WTC11 (cell line): ENCODE measurements at regions not wholly inside any gene's neighbourhood (a gene's known extent, or its start where the extent isn't known, plus 50 kb on each side); places are given as distances from the start of the nearest gene placed in this dataset.

ENCODE experiments used
- ATAC-seq: fragments of 200-7000 bp; cut with Tn5 transposase; 2 replicates; pipeline ENCODE4 v1.10.0; 2021; ENCODE audit warnings: mild to moderate bottlenecking, moderate library complexity
- CTCF ChIA-PET: fragments of 300-600 bp; sonication (Branson Sonifier 250); formaldehyde crosslinking; loops from one replicate; lab custom pipeline; 2021; ENCODE audit warnings: antibody characterized with exemption; lab: Charles Lee
- POLR2A ChIA-PET: fragments of 350-600 bp; sonication (Branson Sonifier 250); formaldehyde crosslinking; loops from one replicate; lab custom pipeline; 2021; ENCODE audit warnings: antibody characterized with exemption; lab: Charles Lee
- DNase-seq: peaks from one replicate; pipeline ENCODE4 v3.0.0; 2021; ENCODE audit warnings: low spot score
- H3K27ac Mint-ChIP-seq: 2 replicates; pipeline ENCODE4 v1.8.0; 2021; ENCODE audit warnings: mixed read lengths
- H3K27me3 Mint-ChIP-seq: 2 replicates; pipeline ENCODE4 v1.8.0; 2021; ENCODE audit warnings: low read depth, mild to moderate bottlenecking, moderate library complexity, mixed read lengths
- H3K36me3 Mint-ChIP-seq: 2 replicates; pipeline ENCODE4 v1.8.0; 2021; ENCODE audit warnings: mixed read lengths
- H3K4me1 Mint-ChIP-seq: 2 replicates; pipeline ENCODE4 v1.8.0; 2022; ENCODE audit warnings: mixed read lengths
- H3K4me3 Mint-ChIP-seq: 2 replicates; pipeline ENCODE4 v1.8.0; 2021; ENCODE audit warnings: mild to moderate bottlenecking, moderate library complexity, mixed read lengths
- H3K9me3 Mint-ChIP-seq: 2 replicates; pipeline ENCODE4 v1.8.0; 2021; ENCODE audit warnings: mixed read lengths
- ELF4 ChIP-seq: sonication (generic); formaldehyde crosslinking; IDR thresholded peaks from 2 replicates; pipeline ENCODE4 v1.8.1; 2022; ENCODE audit warnings: low read depth, mild to moderate bottlenecking, moderate library complexity, missing genetic modification reagents
- IRF2 ChIP-seq: sonication (generic); formaldehyde crosslinking; IDR thresholded peaks from 2 replicates; pipeline ENCODE4 v1.8.0; 2022; ENCODE audit warnings: low read depth, missing genetic modification reagents, borderline replicate concordance
- NFATC4 ChIP-seq: fragments of 250-450 bp; sonication (Bioruptor Pico); IDR thresholded peaks from 2 replicates; pipeline ENCODE4 v1.9.0; 2021; ENCODE audit warnings: mild to moderate bottlenecking
- NR1H2 ChIP-seq: sonication (generic); formaldehyde crosslinking; IDR thresholded peaks from 2 replicates; pipeline ENCODE4 v1.9.0; 2021; ENCODE audit warnings: mild to moderate bottlenecking, moderate library complexity, missing genetic modification reagents
- NR2C2 ChIP-seq: sonication (generic); formaldehyde crosslinking; IDR thresholded peaks from 2 replicates; pipeline ENCODE4 v1.8.0; 2022; ENCODE audit warnings: mild to moderate bottlenecking, missing genetic modification reagents
- PRRX2 ChIP-seq: fragments of 250-450 bp; sonication (Bioruptor Pico); IDR thresholded peaks from 2 replicates; pipeline ENCODE4 v1.8.0; 2021; ENCODE audit warnings: mild to moderate bottlenecking
- SMAD4 ChIP-seq: sonication (generic); formaldehyde crosslinking; IDR thresholded peaks from 2 replicates; pipeline ENCODE4 v1.8.0; 2022; ENCODE audit warnings: mild to moderate bottlenecking, missing genetic modification reagents
- TEAD1 ChIP-seq: sonication (generic); formaldehyde crosslinking; IDR thresholded peaks from 2 replicates; pipeline ENCODE4 v1.8.0; 2022; ENCODE audit warnings: mild to moderate bottlenecking, missing genetic modification reagents
- ZNF263 ChIP-seq: sonication (generic); formaldehyde crosslinking; IDR thresholded peaks from 2 replicates; pipeline ENCODE4 v1.8.1; 2022; ENCODE audit warnings: low read depth, mild to moderate bottlenecking, moderate library complexity, missing genetic modification reagents
- ZNF423 ChIP-seq: fragments of 250-450 bp; sonication (Bioruptor Pico); IDR thresholded peaks from 2 replicates; pipeline ENCODE4 v2.1.2; 2022; ENCODE audit warnings: mild to moderate bottlenecking, moderate library complexity
- TF ChIP-seq, protein P1 (sequence below): sonication (generic); formaldehyde crosslinking; IDR thresholded peaks from 2 replicates; pipeline ENCODE4 v1.8.0; 2022; ENCODE audit warnings: mild to moderate bottlenecking, missing genetic modification reagents
- TF ChIP-seq, protein P2 (sequence below): fragments of 250-450 bp; sonication (Bioruptor Pico); IDR thresholded peaks from 2 replicates; pipeline ENCODE4 v1.9.0; 2021; ENCODE audit warnings: mild to moderate bottlenecking, borderline replicate concordance
- TF ChIP-seq, protein P3 (sequence below): fragments of 250-450 bp; sonication (Bioruptor Pico); IDR thresholded peaks from 2 replicates; pipeline ENCODE4 v1.9.0; 2021; ENCODE audit warnings: mild to moderate bottlenecking
- TF ChIP-seq, protein P4 (sequence below): fragments of 250-450 bp; sonication (Bioruptor Pico); IDR thresholded peaks from 2 replicates; pipeline ENCODE4 v1.9.0; 2021; ENCODE audit warnings: moderate library complexity, mild to moderate bottlenecking, inconsistent platforms, borderline replicate concordance
- TF ChIP-seq, protein P5 (sequence below): sonication (generic); formaldehyde crosslinking; IDR thresholded peaks from 2 replicates; pipeline ENCODE4 v1.8.1; 2022; ENCODE audit warnings: low read depth, mild to moderate bottlenecking, moderate library complexity, missing genetic modification reagents, borderline replicate concordance
- TF ChIP-seq, protein P6 (sequence below): fragments of 250-450 bp; sonication (Bioruptor Pico); conservative IDR thresholded peaks from 2 replicates; pipeline ENCODE4 v1.9.0; 2021; ENCODE audit warnings: mild to moderate bottlenecking
- TF ChIP-seq, protein P7 (sequence below): sonication (generic); formaldehyde crosslinking; IDR thresholded peaks from 2 replicates; pipeline ENCODE4 v1.8.0; 2022; ENCODE audit warnings: missing genetic modification reagents

DNA sequence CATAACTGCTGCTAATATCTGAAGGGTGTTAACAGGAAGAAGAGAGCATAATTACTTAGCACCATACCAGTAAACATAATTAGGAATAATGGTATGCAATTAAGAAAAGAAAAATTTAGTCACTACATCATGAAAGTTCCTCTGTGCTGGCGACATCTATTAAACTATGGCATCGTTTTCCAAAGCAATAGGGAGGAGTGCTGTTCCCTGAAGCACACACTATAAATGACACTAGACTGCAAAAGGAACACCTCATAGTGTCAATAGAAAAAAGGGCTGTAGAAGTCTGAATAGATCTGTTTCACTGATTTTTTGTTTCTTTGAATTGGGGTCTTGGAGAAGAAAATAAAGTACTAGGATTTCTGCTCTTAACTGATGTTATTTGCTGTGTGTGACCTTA, 773.6 kb upstream of the B3GALT2 start:
- ChIA-PET POLR2A (no interaction called here), CTCF (no interaction called here)
- Mint-ChIP-seq H3K27ac (no peak overlapping the region), H3K9me3 (peaks cover 6% of the 10 kb centered on the region; the same call in 1 of the 2 replicates), H3K36me3 (no peaks in the 10 kb centered on the region), H3K4me3 (no peak overlapping the region), H3K4me1 (peaks cover 9% of the 10 kb centered on the region), H3K27me3 (no peaks in the 10 kb centered on the region)
- DNase-seq = no peak
- TF ChIP-seq, protein P1, sequence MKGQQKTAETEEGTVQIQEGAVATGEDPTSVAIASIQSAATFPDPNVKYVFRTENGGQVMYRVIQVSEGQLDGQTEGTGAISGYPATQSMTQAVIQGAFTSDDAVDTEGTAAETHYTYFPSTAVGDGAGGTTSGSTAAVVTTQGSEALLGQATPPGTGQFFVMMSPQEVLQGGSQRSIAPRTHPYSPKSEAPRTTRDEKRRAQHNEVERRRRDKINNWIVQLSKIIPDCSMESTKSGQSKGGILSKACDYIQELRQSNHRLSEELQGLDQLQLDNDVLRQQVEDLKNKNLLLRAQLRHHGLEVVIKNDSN (CRISPR knock-in tag) = no peak
- TF ChIP-seq NR1H2 (CRISPR knock-in tag) (no peak), SMAD4 (CRISPR knock-in tag) (no peak), ZNF423 (CRISPR knock-in tag) (no peak), ELF4 (CRISPR knock-in tag) (no peak), NFATC4 (CRISPR knock-in tag) (no peak), IRF2 (CRISPR knock-in tag) (no peak), PRRX2 (CRISPR knock-in tag) (no peak), TEAD1 (CRISPR knock-in tag) (no peak), ZNF263 (CRISPR knock-in tag) (no peak)
- TF ChIP-seq, protein P2, sequence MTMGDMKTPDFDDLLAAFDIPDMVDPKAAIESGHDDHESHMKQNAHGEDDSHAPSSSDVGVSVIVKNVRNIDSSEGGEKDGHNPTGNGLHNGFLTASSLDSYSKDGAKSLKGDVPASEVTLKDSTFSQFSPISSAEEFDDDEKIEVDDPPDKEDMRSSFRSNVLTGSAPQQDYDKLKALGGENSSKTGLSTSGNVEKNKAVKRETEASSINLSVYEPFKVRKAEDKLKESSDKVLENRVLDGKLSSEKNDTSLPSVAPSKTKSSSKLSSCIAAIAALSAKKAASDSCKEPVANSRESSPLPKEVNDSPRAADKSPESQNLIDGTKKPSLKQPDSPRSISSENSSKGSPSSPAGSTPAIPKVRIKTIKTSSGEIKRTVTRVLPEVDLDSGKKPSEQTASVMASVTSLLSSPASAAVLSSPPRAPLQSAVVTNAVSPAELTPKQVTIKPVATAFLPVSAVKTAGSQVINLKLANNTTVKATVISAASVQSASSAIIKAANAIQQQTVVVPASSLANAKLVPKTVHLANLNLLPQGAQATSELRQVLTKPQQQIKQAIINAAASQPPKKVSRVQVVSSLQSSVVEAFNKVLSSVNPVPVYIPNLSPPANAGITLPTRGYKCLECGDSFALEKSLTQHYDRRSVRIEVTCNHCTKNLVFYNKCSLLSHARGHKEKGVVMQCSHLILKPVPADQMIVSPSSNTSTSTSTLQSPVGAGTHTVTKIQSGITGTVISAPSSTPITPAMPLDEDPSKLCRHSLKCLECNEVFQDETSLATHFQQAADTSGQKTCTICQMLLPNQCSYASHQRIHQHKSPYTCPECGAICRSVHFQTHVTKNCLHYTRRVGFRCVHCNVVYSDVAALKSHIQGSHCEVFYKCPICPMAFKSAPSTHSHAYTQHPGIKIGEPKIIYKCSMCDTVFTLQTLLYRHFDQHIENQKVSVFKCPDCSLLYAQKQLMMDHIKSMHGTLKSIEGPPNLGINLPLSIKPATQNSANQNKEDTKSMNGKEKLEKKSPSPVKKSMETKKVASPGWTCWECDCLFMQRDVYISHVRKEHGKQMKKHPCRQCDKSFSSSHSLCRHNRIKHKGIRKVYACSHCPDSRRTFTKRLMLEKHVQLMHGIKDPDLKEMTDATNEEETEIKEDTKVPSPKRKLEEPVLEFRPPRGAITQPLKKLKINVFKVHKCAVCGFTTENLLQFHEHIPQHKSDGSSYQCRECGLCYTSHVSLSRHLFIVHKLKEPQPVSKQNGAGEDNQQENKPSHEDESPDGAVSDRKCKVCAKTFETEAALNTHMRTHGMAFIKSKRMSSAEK = no peak
- TF ChIP-seq, protein P3, sequence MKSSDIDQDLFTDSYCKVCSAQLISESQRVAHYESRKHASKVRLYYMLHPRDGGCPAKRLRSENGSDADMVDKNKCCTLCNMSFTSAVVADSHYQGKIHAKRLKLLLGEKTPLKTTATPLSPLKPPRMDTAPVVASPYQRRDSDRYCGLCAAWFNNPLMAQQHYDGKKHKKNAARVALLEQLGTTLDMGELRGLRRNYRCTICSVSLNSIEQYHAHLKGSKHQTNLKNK (CRISPR knock-in tag) = no peak
- TF ChIP-seq, protein P4, sequence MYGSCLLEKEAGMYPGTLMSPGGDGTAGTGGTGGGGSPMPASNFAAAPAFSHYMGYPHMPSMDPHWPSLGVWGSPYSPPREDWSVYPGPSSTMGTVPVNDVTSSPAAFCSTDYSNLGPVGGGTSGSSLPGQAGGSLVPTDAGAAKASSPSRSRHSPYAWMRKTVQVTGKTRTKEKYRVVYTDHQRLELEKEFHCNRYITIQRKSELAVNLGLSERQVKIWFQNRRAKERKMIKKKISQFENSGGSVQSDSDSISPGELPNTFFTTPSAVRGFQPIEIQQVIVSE (CRISPR knock-in tag) = no peak
- TF ChIP-seq, protein P5, sequence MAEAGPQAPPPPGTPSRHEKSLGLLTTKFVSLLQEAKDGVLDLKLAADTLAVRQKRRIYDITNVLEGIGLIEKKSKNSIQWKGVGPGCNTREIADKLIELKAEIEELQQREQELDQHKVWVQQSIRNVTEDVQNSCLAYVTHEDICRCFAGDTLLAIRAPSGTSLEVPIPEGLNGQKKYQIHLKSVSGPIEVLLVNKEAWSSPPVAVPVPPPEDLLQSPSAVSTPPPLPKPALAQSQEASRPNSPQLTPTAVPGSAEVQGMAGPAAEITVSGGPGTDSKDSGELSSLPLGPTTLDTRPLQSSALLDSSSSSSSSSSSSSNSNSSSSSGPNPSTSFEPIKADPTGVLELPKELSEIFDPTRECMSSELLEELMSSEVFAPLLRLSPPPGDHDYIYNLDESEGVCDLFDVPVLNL (CRISPR knock-in tag) = no peak
- no peak for ATAC-seq

DNA sequence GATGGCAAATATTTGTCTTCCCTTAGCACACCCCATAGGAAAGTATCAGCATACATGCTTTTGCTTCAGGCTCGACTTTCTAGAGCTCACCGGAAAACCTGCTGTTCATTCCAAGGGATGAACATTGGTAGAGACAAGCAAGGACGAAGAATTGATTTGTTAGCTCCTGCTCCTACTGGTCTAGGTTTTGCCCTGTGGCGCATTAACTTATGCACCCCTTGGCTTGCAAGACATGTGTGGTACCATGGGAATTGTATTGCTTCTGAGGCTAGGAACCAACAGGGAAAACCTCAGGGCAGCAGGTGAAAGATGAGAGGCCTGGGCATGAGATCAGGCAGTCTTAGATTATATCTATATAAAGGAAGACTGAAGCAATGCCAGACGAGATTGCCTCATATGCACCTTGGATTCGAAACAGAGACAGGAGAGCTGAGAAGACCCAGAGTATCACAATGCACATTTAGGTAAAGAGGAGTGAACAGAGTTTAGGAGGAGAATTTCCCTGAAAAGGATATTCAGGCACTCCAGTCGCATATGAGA, 771.2 kb upstream of the B3GALT2 start:
- H3K27ac Mint-ChIP-seq = no peak overlapping the region
- ChIA-PET CTCF (no interaction called here), POLR2A (no interaction called here)
- ATAC-seq (no peak), DNase-seq (no peak)
- H3K9me3 Mint-ChIP-seq = peaks cover 6% of the 10 kb centered on the region; the same call in 1 of the 2 replicates
- no peak overlapping the region for H3K4me3 Mint-ChIP-seq
- H3K4me1 Mint-ChIP-seq = peaks cover 9% of the 10 kb centered on the region
- no peaks in the 10 kb centered on the region for H3K36me3 Mint-ChIP-seq
- H3K27me3 Mint-ChIP-seq = no peaks in the 10 kb centered on the region
- TF ChIP-seq, protein P2 = no peak
- no peak for TF ChIP-seq NR2C2 (CRISPR knock-in tag)
- TF ChIP-seq, protein P6, sequence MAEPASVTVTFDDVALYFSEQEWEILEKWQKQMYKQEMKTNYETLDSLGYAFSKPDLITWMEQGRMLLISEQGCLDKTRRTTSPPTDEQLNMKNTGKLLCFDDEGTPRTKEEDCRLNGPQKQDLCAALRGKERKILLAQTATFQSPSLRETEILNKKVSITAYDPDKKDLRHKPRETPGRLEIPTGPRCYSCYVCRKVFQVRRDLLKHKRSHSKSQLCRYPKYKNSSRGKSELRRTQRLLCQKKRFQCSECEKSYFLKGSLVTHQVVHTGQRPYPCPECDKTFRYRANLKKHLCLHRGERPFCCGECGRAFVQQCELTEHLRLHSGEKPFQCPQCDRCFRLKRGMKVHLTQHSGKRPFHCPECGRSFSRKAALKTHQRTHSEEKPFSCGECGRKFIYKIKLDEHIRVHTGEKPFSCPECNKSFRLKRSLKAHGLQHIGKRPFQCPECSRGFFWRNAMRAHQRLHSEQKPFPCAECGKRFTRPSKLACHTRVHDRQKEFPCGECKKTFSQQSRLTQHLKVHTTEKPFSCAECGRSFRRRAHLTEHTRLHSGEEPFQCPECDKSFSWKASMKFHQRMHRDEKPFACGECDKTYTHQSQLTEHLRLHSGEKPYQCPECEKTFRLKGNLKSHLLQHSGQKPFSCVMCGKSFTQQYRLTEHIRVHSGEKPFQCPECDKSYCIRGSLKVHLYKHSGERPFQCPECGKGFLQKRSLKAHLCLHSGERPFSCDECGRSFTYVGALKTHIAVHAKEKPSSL (CRISPR knock-in tag) = no peak
- TF ChIP-seq, protein P7, sequence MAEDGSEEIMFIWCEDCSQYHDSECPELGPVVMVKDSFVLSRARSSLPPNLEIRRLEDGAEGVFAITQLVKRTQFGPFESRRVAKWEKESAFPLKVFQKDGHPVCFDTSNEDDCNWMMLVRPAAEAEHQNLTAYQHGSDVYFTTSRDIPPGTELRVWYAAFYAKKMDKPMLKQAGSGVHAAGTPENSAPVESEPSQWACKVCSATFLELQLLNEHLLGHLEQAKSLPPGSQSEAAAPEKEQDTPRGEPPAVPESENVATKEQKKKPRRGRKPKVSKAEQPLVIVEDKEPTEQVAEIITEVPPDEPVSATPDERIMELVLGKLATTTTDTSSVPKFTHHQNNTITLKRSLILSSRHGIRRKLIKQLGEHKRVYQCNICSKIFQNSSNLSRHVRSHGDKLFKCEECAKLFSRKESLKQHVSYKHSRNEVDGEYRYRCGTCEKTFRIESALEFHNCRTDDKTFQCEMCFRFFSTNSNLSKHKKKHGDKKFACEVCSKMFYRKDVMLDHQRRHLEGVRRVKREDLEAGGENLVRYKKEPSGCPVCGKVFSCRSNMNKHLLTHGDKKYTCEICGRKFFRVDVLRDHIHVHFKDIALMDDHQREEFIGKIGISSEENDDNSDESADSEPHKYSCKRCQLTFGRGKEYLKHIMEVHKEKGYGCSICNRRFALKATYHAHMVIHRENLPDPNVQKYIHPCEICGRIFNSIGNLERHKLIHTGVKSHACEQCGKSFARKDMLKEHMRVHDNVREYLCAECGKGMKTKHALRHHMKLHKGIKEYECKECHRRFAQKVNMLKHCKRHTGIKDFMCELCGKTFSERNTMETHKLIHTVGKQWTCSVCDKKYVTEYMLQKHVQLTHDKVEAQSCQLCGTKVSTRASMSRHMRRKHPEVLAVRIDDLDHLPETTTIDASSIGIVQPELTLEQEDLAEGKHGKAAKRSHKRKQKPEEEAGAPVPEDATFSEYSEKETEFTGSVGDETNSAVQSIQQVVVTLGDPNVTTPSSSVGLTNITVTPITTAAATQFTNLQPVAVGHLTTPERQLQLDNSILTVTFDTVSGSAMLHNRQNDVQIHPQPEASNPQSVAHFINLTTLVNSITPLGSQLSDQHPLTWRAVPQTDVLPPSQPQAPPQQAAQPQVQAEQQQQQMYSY (CRISPR knock-in tag) = no peak
